Trophoblast cell (in vitro differentiated cells and primary cell): ENCODE measurements at regions not wholly inside any gene's neighbourhood (a gene's known extent, or its start where the extent isn't known, plus 50 kb on each side); places are given as distances from the start of the nearest gene placed in this dataset.
A peak's percentile ranks its signal among the peaks of the same experiment; 100 is the strongest.
"Not testable (repeated sequence)": the region's sequence is repeated elsewhere in the genome, so short reads cannot be mapped to it uniquely, and the experiment has no call there.

Source experiments
- DNase-seq, 2 donors: peaks; one replicate each; pipeline ENCODE4 v3.0.0-alpha.2; 2016
- H2AFZ ChIP-seq: 2 replicates; pipeline ENCODE4 v1.6.1; 2013; ENCODE audit warnings: low read length, moderate library complexity, mild to moderate bottlenecking; ENCODE audit not compliant: insufficient read depth, poor library complexity
- H2AK5ac ChIP-seq: 2 replicates; pipeline ENCODE4 v1.6.1; 2013; ENCODE audit warnings: mild to moderate bottlenecking, low read length
- H2BK120ac ChIP-seq: 2 replicates; pipeline ENCODE4 v1.6.1; 2013; ENCODE audit warnings: low read length, mild to moderate bottlenecking, moderate library complexity; ENCODE audit not compliant: insufficient read depth, poor library complexity
- H2BK12ac ChIP-seq: 2 replicates; pipeline ENCODE4 v1.6.1; 2013; ENCODE audit warnings: mild to moderate bottlenecking, low read length, moderate library complexity
- H2BK5ac ChIP-seq: 2 replicates; pipeline ENCODE4 v1.6.1; 2013; ENCODE audit warnings: low read length, low read depth, moderate library complexity, mild to moderate bottlenecking; ENCODE audit not compliant: poor library complexity
- H3K14ac ChIP-seq: 2 replicates; pipeline ENCODE4 v1.6.1; 2013; ENCODE audit warnings: mild to moderate bottlenecking, low read length
- H3K18ac ChIP-seq: 2 replicates; pipeline ENCODE4 v1.6.1; 2013; ENCODE audit warnings: mild to moderate bottlenecking, low read length
- H3K23ac ChIP-seq: 2 replicates; pipeline ENCODE4 v1.6.1; 2013; ENCODE audit warnings: low read length
- H3K27ac ChIP-seq: 2 replicates; pipeline ENCODE4 v1.5.1; 2013; ENCODE audit warnings: low read depth, mild to moderate bottlenecking, inconsistent platforms, low read length, moderate library complexity
- H3K27me3 ChIP-seq: 2 replicates; pipeline ENCODE4 v1.6.1; 2013; ENCODE audit warnings: inconsistent platforms, mild to moderate bottlenecking, low read length, moderate library complexity; ENCODE audit not compliant: insufficient read depth
- H3K36me3 ChIP-seq, 2 experiments: 1 replicate in 1 of 2; 2 replicates in 1 of 2; pipeline ENCODE4 v1.6.1; 2013; ENCODE audit warnings: low read length in 2 of 2, mild to moderate bottlenecking in 2 of 2, moderate library complexity in 1 of 2; ENCODE audit not compliant: insufficient read depth in 2 of 2, control insufficient read depth in 1 of 2
- H3K4ac ChIP-seq: 2 replicates; pipeline ENCODE4 v1.6.1; 2013; ENCODE audit warnings: low read depth, mild to moderate bottlenecking, low read length, moderate library complexity
- H3K4me1 ChIP-seq, 2 experiments: 1 replicate in 1 of 2; 2 replicates in 1 of 2; pipeline ENCODE4 v1.6.1; 2013; ENCODE audit warnings: low read length in 2 of 2, mild to moderate bottlenecking in 2 of 2, moderate library complexity in 1 of 2; ENCODE audit not compliant: insufficient read depth in 2 of 2, control insufficient read depth in 1 of 2
- H3K4me2 ChIP-seq: 2 replicates; pipeline ENCODE4 v1.6.1; 2013; ENCODE audit warnings: inconsistent platforms, mild to moderate bottlenecking, low read length, moderate library complexity
- H3K4me3 ChIP-seq: 2 replicates; pipeline ENCODE4 v1.5.1; 2013; ENCODE audit warnings: mild to moderate bottlenecking, low read depth, low read length, inconsistent platforms
- H3K79me1 ChIP-seq: one replicate; pipeline ENCODE4 v1.6.1; 2013; ENCODE audit warnings: low read length
- H3K79me2 ChIP-seq: 2 replicates; pipeline ENCODE4 v1.6.1; 2013; ENCODE audit warnings: low read length, mild to moderate bottlenecking; ENCODE audit not compliant: control insufficient read depth, insufficient read depth, poor library complexity
- H3K9ac ChIP-seq: 2 replicates; pipeline ENCODE4 v1.6.1; 2013; ENCODE audit warnings: mild to moderate bottlenecking, low read length
- H3K9me3 ChIP-seq: 2 replicates; pipeline ENCODE4 v1.6.1; 2013; ENCODE audit warnings: low read depth, mild to moderate bottlenecking, control low read depth, inconsistent platforms, low read length; ENCODE audit not compliant: insufficient read depth
- H4K12ac ChIP-seq: 2 replicates; pipeline ENCODE4 v1.6.1; 2013; ENCODE audit warnings: low read depth, mild to moderate bottlenecking, low read length, moderate library complexity
- H4K8ac ChIP-seq: 2 replicates; pipeline ENCODE4 v1.6.1; 2013; ENCODE audit warnings: low read depth, mild to moderate bottlenecking, low read length, moderate library complexity
- H4K91ac ChIP-seq: one replicate; pipeline ENCODE4 v1.6.1; 2013; ENCODE audit warnings: low read depth, mild to moderate bottlenecking, low read length, moderate library complexity
- WGBS: extraction: QIAGEN DNeasy Blood & Tissue Kit; methylation state at CpG from one replicate; pipeline ENCODE4 v1.1.7; 2013; ENCODE audit warnings: missing lambda C conversion rate; ENCODE audit not compliant: insufficient read length, insufficient coverage; ENCODE audit errors: extremely low coverage; 5-methylcytosine and 5-hydroxymethylcytosine counted together

DNA sequence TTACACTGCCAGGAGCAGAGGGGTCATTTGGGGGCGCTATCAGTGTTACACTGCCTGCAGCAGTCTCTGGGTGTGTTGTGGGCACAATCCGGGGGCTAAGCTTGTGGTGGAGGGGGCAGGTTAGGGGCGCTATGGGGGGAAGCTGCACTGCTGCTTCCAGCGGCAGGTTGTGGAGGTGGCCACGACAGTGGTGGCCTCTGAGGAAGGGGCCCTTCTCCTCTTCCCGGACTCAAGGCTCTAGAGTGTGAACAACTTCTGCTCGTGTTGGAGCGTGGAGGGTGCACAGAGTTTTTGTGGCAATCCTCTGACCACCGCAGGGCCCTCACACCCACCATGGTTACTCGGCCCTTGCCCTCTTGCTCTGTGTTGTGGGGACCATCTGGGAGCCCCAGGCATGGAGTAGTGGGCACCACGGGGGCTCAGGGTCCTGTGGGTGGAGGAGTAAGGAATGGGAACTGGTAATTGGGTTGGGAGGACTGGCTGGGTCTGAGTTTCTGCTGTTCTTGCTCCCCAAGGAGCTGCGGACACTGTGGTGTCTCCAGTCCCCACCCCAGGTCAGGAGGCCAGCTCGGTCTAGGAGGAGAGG, 4460.6 kb upstream of the OR11H1 start:
- H3K4ac ChIP-seq, H3K27ac ChIP-seq, H4K91ac ChIP-seq, H2AK5ac ChIP-seq, H3K23ac ChIP-seq, H3K27me3 ChIP-seq, H4K8ac ChIP-seq, H2BK5ac ChIP-seq, H3K9ac ChIP-seq, H3K36me3 ChIP-seq, H3K79me2 ChIP-seq, H3K14ac ChIP-seq, H3K79me1 ChIP-seq, DNase-seq, H2BK120ac ChIP-seq, H2AFZ ChIP-seq, H3K18ac ChIP-seq, H3K4me1 ChIP-seq, H4K12ac ChIP-seq, H2BK12ac ChIP-seq, H3K4me2 ChIP-seq: not testable (repeated sequence)
- no CpG with 5 or more reads among the region's 13 CpGs for WGBS
- H3K9me3 ChIP-seq: peaks cover 33% of the 10 kb centered on the region
- H3K4me3 ChIP-seq: peak overlapping the region; percentile 49

- H3K4ac ChIP-seq, H3K27me3 ChIP-seq, H4K91ac ChIP-seq, H3K18ac ChIP-seq, H2BK12ac ChIP-seq, H2AK5ac ChIP-seq, H3K4me1 ChIP-seq, H3K36me3 ChIP-seq, H3K79me1 ChIP-seq, H3K4me2 ChIP-seq, H3K14ac ChIP-seq, H2BK5ac ChIP-seq, H3K27ac ChIP-seq, DNase-seq, H3K79me2 ChIP-seq, H2BK120ac ChIP-seq, H3K23ac ChIP-seq, H3K9ac ChIP-seq, H2AFZ ChIP-seq, H4K8ac ChIP-seq, H4K12ac ChIP-seq: not testable (repeated sequence)
- peaks cover 31% of the 10 kb centered on the region for H3K9me3 ChIP-seq
- peak overlapping the region; percentile 0 for H3K4me3 ChIP-seq
- WGBS: no CpG with 5 or more reads among the region's 7 CpGs
Observed at GRCh38 chr22:11067937-11068336, 4460.1 kb upstream of the OR11H1 start.

DNA sequence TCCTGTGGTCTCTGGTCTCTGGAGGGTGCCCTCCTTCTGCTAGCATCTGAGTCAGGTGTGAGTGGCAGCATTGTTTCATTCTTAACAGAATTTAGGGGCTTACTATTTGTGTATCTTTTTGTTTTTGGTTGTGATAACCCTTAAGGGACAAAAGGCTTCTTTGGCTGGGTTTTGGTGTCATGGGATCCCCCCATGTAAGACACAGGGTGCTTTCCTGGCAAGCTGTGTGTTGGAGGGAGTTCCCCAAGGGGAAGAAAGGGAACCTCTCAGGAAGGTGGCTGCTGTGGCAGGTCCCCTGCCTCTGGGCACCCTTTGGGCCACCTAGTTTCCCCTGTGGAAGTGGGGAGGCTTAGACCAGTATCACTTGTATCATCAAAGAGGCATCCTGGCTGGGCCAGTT, 4459.6 kb upstream of the OR11H1 start:
- not testable (repeated sequence) for DNase-seq, H3K27ac ChIP-seq, H2BK120ac ChIP-seq, H4K91ac ChIP-seq, H3K4me3 ChIP-seq, H2AK5ac ChIP-seq, H3K4me1 ChIP-seq, H3K9ac ChIP-seq, H3K4ac ChIP-seq, H3K27me3 ChIP-seq, H3K79me2 ChIP-seq, H3K23ac ChIP-seq, H3K18ac ChIP-seq, H2BK5ac ChIP-seq, H3K36me3 ChIP-seq, H4K12ac ChIP-seq, H2BK12ac ChIP-seq, H3K79me1 ChIP-seq, H2AFZ ChIP-seq, H3K14ac ChIP-seq, H3K4me2 ChIP-seq, H4K8ac ChIP-seq
- H3K9me3 ChIP-seq: peaks cover 28% of the 10 kb centered on the region
